ENCODE measurements at regions not wholly inside any gene's neighbourhood (a gene's known extent, or its start where the extent isn't known, plus 50 kb on each side); places are given as distances from the start of the nearest gene placed in this dataset.

GRCh38 chr20:4516876-4517275, 169.4 kb upstream of the PRNP start:
- Mint-ChIP-seq H3K4me1 (no peaks in the 10 kb centered on the region), H3K27me3 (peaks cover 16% of the 10 kb centered on the region), H3K9me3 (no peaks in the 10 kb centered on the region), H3K27ac (no peak overlapping the region), H3K36me3 (ENCODE audit: low read depth) (no peaks in the 10 kb centered on the region), H3K4me3 (no peak overlapping the region)
- DNase-seq = no peak
- ChIA-PET CTCF (interaction anchor here (0.5 kb wide), 1 partner anchor 279 kb away, joined by 4 read pairs; no protein-coding TSS in a partner anchor), POLR2A (no interaction called here)

- Mint-ChIP-seq H3K27me3 (peaks cover 22% of the 10 kb centered on the region), H3K9me3 (no peaks in the 10 kb centered on the region), H3K36me3 (ENCODE audit: low read depth) (no peaks in the 10 kb centered on the region), H3K27ac (no peak overlapping the region), H3K4me3 (no peak overlapping the region), H3K4me1 (no peaks in the 10 kb centered on the region)
- CTCF ChIA-PET = no interaction called here
- DNase-seq = no peak
- POLR2A ChIA-PET = no interaction called here
Observed at GRCh38 chr20:4513720-4514119, 172.5 kb upstream of the PRNP start.

DNA sequence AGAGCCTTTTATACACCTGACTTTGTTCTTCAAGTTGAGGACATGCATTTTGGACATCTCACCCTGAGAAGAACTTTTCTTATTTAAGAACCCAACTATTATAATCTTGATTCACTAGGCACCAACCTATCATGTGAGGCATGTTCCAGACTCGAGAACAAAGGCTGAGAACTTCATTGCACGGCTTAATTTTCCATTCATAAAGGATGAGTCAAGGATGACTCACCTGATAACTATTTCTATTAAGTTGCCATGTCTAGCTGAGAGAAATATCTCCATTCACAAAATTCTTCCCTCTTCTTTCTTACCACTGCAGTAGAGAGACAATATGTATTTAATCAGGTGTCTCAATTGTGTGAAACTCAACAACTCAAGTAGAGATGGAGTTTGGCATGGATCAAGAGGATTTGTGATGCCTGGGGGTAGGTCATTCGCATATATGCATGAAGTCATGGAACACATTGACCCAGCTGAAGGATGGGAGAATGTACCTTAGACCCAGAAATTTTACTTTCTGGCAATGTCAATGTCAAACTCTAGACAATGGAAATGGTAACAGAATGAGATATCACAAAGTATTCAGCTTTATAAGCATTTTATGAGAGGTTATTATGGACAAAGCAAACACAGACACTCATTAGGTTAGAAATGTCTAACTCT, 173.2 kb upstream of the PRNP start:
- H3K27ac Mint-ChIP-seq = no peak overlapping the region
- ChIA-PET CTCF (no interaction called here), POLR2A (no interaction called here)
- no peaks in the 10 kb centered on the region for H3K36me3 Mint-ChIP-seq (ENCODE audit: low read depth)
- H3K9me3 Mint-ChIP-seq = no peaks in the 10 kb centered on the region
- no peak for DNase-seq
- H3K27me3 Mint-ChIP-seq = peaks cover 22% of the 10 kb centered on the region
- H3K4me3 Mint-ChIP-seq = no peak overlapping the region
- no peaks in the 10 kb centered on the region for H3K4me1 Mint-ChIP-seq

DNA sequence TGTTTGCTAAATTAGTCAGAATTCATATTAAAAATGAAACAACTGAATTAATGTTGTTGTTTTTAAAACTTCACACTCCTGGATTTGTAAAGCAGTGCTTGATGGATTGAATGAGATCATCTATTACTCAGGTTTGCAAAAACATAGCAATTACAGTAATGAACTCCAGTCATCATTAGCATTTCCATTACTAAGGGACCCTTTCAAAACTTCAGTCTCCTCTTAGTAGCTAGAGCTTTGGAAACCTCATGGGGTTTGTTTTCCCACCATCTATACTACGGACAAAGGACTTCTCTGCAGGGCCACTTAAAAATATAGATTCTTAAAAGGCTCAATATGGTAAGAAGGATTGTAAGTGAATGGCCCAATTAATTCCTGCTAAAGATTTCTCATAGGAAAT, 174.5 kb upstream of the PRNP start:
- H3K27me3 Mint-ChIP-seq = peaks cover 20% of the 10 kb centered on the region
- no peaks in the 10 kb centered on the region for H3K36me3 Mint-ChIP-seq (ENCODE audit: low read depth)
- no peak overlapping the region for H3K4me3 Mint-ChIP-seq
- POLR2A ChIA-PET = no interaction called here
- H3K4me1 Mint-ChIP-seq = no peaks in the 10 kb centered on the region
- CTCF ChIA-PET = no interaction called here
- no peak overlapping the region for H3K27ac Mint-ChIP-seq
- no peaks in the 10 kb centered on the region for H3K9me3 Mint-ChIP-seq
- DNase-seq = no peak

DNA sequence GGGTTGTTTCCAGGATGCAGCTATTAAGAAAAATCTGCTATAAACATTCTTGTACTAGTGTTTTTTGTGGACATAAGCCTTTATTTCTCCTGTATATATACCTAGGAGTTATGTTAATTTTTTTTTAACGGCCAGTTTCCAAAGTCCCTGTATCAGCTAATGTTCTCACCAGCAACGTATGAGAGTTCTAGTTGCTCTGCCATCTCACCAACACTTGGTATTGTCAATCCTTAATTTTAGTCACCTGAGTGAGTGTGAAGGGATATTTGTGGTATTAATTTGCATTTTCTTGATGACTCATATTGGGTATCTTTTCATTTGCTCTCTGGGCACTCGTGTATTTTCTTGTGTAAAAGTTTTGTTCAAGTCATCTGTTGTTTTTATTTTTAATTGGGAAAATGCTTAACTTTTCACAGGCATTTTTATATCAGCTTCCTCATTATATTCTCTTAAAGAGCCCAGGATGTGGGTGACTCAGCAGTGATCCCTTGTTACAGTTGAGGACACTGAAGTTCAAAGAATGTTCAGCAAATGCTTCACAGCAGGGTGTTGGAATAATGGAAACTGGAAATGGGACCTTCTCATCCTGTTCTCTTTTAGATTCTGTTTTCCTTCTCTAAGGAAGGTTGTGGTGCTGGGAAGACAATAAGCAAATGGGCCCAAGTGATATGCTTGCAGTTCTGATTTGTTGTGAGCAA, 176.3 kb upstream of the PRNP start:
- Mint-ChIP-seq H3K27me3 (peaks cover 20% of the 10 kb centered on the region), H3K27ac (no peak overlapping the region)

GRCh38 chr20:4508773-4509172, 177.5 kb upstream of the PRNP start:
- POLR2A ChIA-PET = no interaction called here
- DNase-seq = no peak
- H3K4me3 Mint-ChIP-seq = no peak overlapping the region
- no peak overlapping the region for H3K27ac Mint-ChIP-seq
- CTCF ChIA-PET = no interaction called here
- no peaks in the 10 kb centered on the region for H3K9me3 Mint-ChIP-seq
- H3K27me3 Mint-ChIP-seq = peaks cover 21% of the 10 kb centered on the region
- H3K4me1 Mint-ChIP-seq = no peaks in the 10 kb centered on the region
- H3K36me3 Mint-ChIP-seq (ENCODE audit: low read depth) = no peaks in the 10 kb centered on the region

More for the DNA sequence above, 176.3 kb upstream of the PRNP start:
- CTCF ChIA-PET = no interaction called here
- H3K4me3 Mint-ChIP-seq = no peak overlapping the region
- DNase-seq = no peak
- H3K9me3 Mint-ChIP-seq = no peaks in the 10 kb centered on the region
- POLR2A ChIA-PET = no interaction called here
- no peaks in the 10 kb centered on the region for H3K36me3 Mint-ChIP-seq (ENCODE audit: low read depth)
- no peaks in the 10 kb centered on the region for H3K4me1 Mint-ChIP-seq

DNA sequence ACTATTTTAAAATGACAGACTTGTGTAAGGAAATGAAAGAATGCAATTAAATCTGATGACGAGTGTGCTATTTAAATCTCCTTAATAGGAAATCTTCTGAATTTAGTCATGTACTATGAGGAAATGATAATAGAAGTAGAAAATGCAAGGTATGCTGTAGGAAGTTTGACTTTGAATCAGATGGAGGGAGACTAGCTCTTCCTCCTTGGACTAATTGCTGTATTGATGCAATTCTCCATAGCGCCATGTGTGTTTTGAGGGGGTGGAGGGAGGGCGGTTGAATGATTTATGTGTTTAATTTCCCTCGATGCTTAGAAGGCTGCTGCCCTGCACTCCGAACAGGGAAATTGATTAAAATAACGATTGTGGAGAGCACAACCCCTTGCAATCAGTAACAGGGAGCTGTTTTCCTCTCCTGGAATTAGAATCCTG, 179.0 kb upstream of the PRNP start:
- Mint-ChIP-seq H3K4me3 (no peak overlapping the region), H3K27ac (no peak overlapping the region), H3K4me1 (no peaks in the 10 kb centered on the region), H3K27me3 (peaks cover 13% of the 10 kb centered on the region), H3K9me3 (no peaks in the 10 kb centered on the region), H3K36me3 (ENCODE audit: low read depth) (no peaks in the 10 kb centered on the region)
- POLR2A ChIA-PET = no interaction called here
- DNase-seq = no peak
- CTCF ChIA-PET = no interaction called here

DNA sequence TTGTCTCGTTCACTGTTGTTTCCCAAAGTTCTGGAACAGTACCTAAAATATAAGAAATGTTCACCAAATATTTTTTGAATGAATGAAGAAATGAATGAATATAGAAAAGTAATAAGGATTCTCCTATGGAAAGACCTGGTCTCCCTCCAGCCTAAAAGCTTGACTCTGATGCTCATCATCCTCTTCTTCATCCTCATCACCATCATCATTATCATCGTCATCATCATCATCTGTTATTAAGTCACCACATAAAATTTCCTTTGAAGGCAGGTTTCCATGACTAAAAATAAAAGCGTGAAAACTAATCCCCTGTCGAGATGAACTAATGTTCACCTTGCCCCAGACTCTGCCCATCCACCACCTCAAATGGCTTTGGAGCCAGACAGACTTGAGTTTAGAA, 181.4 kb upstream of the PRNP start:
- Mint-ChIP-seq H3K27me3 (peaks cover 8% of the 10 kb centered on the region), H3K36me3 (ENCODE audit: low read depth) (no peaks in the 10 kb centered on the region), H3K27ac (no peak overlapping the region), H3K4me1 (no peaks in the 10 kb centered on the region), H3K9me3 (peaks cover 3% of the 10 kb centered on the region), H3K4me3 (no peak overlapping the region)
- POLR2A ChIA-PET = no interaction called here
- DNase-seq = no peak
- CTCF ChIA-PET = no interaction called here

- H3K27me3 Mint-ChIP-seq = peaks cover 19% of the 10 kb centered on the region
- ChIA-PET CTCF (no interaction called here), POLR2A (no interaction called here)
- no peaks in the 10 kb centered on the region for H3K36me3 Mint-ChIP-seq (ENCODE audit: low read depth)
- H3K27ac Mint-ChIP-seq = no peak overlapping the region
- no peak overlapping the region for H3K4me3 Mint-ChIP-seq
- no peak for DNase-seq
- no peaks in the 10 kb centered on the region for H3K4me1 Mint-ChIP-seq
- H3K9me3 Mint-ChIP-seq = peaks cover 3% of the 10 kb centered on the region
Observed at GRCh38 chr20:4502756-4503155, 183.5 kb upstream of the PRNP start.

DNA sequence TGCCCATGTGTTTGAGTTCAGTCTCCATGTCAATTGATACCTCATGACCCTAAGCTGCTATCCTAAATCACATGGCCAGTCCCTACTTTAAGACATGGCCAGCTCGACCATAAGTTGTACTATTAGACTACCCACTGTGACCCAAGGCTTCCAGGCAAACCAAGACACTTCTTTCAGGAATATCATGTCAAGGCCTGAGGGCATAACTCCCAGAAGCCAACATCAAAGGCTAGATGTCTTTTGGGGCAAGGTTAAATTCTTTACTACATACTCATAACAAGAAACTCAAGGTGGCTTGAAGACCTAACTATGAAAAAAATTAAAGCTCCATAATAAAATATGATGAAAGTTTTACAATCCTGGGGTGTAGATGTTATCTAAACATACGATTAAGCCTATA, 192.9 kb upstream of the PRNP start:
- Mint-ChIP-seq H3K9me3 (no peaks in the 10 kb centered on the region), H3K4me3 (no peak overlapping the region), H3K4me1 (no peaks in the 10 kb centered on the region), H3K27ac (no peak overlapping the region), H3K27me3 (peaks cover 22% of the 10 kb centered on the region), H3K36me3 (ENCODE audit: low read depth) (no peaks in the 10 kb centered on the region)
- POLR2A ChIA-PET = no interaction called here
- CTCF ChIA-PET = interaction anchor here (1.3 kb wide), 1 partner anchor 8 kb away, joined by 3 read pairs; no protein-coding TSS in a partner anchor
- no peak for DNase-seq

- H3K4me3 Mint-ChIP-seq = no peak overlapping the region
- POLR2A ChIA-PET = no interaction called here
- CTCF ChIA-PET = no interaction called here
- no peaks in the 10 kb centered on the region for H3K36me3 Mint-ChIP-seq (ENCODE audit: low read depth)
- peaks cover 14% of the 10 kb centered on the region for H3K27me3 Mint-ChIP-seq
- H3K9me3 Mint-ChIP-seq = no peaks in the 10 kb centered on the region
- H3K4me1 Mint-ChIP-seq = no peaks in the 10 kb centered on the region
- no peak overlapping the region for H3K27ac Mint-ChIP-seq
- DNase-seq = no peak
Observed at GRCh38 chr20:4491643-4492042, 194.6 kb upstream of the PRNP start.

DNA sequence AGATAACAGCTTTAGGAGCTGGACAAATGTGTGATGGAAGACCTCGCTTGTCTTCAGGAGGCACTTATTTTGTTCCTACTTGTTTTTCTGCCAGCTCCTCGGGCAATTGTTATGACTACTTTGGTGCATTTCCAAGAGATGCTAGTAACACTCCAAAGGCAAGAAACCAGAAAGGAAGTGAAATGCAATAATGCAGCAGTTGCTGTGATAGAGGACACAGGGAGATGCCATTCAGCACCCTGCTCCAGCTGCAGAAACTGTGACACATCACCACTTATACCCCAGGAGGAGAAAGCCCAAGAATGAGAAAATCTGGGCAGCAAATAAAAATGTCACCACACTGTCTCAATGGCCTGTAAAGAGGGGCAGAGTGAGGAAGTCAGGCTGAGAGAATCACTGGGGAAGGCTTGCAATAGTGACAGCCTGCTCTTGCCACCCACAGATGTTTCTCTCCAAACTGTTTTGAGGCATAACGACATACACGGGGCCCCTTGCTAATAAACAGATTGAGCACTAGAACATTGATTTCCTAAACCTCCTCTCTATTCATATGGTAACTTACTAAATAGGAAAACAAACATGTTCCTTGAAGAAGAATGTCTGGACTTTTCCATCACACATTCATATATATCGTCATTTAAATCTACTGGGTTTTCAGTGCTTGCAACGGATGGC, 195.5 kb upstream of the PRNP start:
- H3K27me3 Mint-ChIP-seq = peaks cover 18% of the 10 kb centered on the region
- H3K4me1 Mint-ChIP-seq = no peaks in the 10 kb centered on the region
- H3K36me3 Mint-ChIP-seq (ENCODE audit: low read depth) = no peaks in the 10 kb centered on the region
- CTCF ChIA-PET = no interaction called here
- no peaks in the 10 kb centered on the region for H3K9me3 Mint-ChIP-seq
- POLR2A ChIA-PET = no interaction called here
- no peak for DNase-seq
- H3K27ac Mint-ChIP-seq = no peak overlapping the region
- H3K4me3 Mint-ChIP-seq = no peak overlapping the region

DNA sequence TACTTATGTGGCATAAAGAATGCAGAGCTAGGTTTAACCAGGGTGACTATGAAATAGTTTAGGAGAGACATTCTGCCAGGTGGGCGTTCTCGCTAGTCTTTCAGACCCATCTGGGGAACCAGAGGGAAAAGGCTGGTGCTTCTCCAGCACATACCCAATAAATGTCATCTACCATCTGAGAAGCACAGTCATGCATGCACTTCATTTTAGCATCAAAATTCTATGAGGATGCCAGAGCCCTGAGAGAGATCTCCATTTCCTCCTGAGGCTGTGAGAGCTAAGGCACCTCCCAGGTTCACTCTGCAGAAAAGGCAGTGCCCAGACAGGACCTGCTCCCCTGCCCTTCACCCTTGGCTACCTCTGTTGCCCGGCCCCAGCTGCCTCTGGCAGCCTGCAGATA, 196.2 kb upstream of the PRNP start:
- H3K36me3 Mint-ChIP-seq (ENCODE audit: low read depth) = no peaks in the 10 kb centered on the region

More for the DNA sequence above, 196.2 kb upstream of the PRNP start:
- DNase-seq = no peak
- ChIA-PET CTCF (no interaction called here), POLR2A (no interaction called here)
- H3K27me3 Mint-ChIP-seq = peaks cover 18% of the 10 kb centered on the region
- H3K4me1 Mint-ChIP-seq = no peaks in the 10 kb centered on the region
- no peak overlapping the region for H3K27ac Mint-ChIP-seq
- no peak overlapping the region for H3K4me3 Mint-ChIP-seq
- no peaks in the 10 kb centered on the region for H3K9me3 Mint-ChIP-seq
